ENCODE measurements at regions not wholly inside any gene's neighbourhood (a gene's known extent, or its start where the extent isn't known, plus 50 kb on each side); places are given as distances from the start of the nearest gene placed in this dataset.

GRCh38 chr11:115067900-115068530 is 389.7 kb downstream of the NXPE2 start:
- ChIA-PET POLR2A (no interaction called here), CTCF (no interaction called here)

DNA sequence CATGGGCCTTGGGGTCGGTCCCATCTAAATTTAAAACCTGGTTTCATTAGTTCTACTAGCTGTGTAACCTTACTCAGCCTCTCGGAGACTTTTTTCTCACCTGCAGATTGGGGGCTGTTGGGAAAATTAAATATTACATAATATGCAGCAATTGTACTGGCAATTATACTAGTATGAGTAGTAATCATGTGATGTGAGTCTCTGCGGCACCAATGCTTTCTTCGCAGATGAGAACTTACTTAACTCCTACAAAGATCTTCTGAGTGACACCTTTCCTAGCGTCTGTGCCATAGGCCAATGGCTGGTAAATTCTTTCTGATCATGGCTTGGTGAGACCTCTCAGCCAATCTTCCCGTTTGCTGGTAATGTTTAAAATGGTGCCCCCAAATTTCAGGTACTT is 391.3 kb downstream of the NXPE2 start:
- CTCF ChIA-PET, result no interaction called here
- POLR2A ChIA-PET, result no interaction called here

- CTCF ChIA-PET, result no interaction called here
- POLR2A ChIA-PET, result no interaction called here
Measured at GRCh38 chr11:115075356-115075755, 397.0 kb downstream of the NXPE2 start.

DNA sequence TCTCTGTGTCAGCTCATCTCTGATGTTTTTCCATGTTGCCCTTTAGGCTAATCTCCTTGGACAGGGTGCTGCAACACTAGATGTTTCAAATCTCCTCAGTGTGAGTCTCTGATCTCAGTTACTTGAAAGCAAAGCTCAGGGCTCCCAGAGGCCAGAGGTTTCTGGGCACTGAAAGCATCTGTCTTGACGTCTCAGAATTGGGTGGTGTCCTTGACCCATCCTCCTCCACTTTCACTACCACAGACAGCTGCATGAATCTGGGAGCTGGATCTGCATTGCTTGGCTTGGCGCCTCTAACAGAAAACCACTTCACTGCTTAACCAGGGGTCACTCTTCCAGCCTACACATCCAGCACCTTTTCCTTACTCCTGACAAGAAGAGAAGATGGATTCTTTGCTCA is 399.4 kb downstream of the NXPE2 start:
- CTCF ChIA-PET, result no interaction called here
- POLR2A ChIA-PET, result no interaction called here

- POLR2A ChIA-PET, result no interaction called here
Measured at GRCh38 chr11:115078461-115079438, 400.4 kb downstream of the NXPE2 start.

GRCh38 chr11:115080923-115081680 is 402.8 kb downstream of the NXPE2 start:
- ChIA-PET CTCF (no interaction called here), POLR2A (no interaction called here)

More at GRCh38 chr11:115078461-115079438, 400.4 kb downstream of the NXPE2 start:
- CTCF ChIA-PET, result no interaction called here

- CTCF ChIA-PET, result no interaction called here
- POLR2A ChIA-PET, result no interaction called here
Measured at GRCh38 chr11:115081972-115082371, 403.6 kb downstream of the NXPE2 start.

GRCh38 chr11:115083144-115083806 is 404.9 kb downstream of the NXPE2 start:
- ChIA-PET CTCF (no interaction called here), POLR2A (no interaction called here)

DNA sequence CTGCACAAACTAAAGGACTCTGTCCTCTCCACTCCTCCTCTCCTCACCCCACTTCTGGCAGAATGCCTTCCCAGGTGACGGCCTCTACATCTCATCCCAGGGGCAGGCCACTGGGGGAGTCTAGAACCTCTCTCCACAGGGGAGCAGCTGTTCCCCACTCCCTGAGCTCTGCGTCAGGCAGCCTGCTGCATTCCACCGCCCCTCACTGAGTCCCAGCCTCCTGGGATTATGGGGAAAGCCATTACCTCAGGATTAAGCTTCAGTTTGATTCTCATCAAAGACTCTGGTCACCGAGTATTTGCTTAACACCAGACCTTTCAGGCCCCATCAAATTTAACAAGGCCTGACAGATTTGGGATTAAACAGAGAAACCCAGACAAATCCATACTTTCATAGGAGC is 405.9 kb downstream of the NXPE2 start:
- ChIA-PET POLR2A (no interaction called here), CTCF (no interaction called here)

- POLR2A ChIA-PET, result no interaction called here
- CTCF ChIA-PET, result interaction anchor here (0.6 kb wide), 1 partner anchor 685 kb away, joined by 3 read pairs; no protein-coding TSS in a partner anchor
Measured at GRCh38 chr11:115085461-115086210, 407.3 kb downstream of the NXPE2 start.

GRCh38 chr11:115087791-115088190 is 409.5 kb downstream of the NXPE2 start:
- ChIA-PET POLR2A (no interaction called here), CTCF (no interaction called here)

DNA sequence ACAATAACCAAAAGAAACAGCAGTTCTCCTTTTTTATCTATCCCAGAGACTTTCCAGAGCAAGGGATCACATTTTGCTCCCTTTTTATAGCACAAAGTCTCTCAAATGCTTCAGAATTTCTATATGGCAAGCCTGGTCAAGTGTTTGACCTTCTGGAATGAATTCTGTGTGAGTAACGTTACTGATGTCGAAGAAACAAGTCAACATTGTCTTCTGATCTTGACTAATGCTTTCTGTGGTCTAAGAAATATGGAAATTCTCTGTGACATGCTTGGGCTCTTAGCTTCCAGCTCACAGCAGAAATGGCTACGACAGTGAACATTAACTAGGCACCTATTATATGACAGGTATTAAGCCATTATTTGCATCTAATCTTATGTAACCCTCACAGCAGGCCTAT is 411.7 kb downstream of the CADM1 start:
- CTCF ChIA-PET, result no interaction called here
- POLR2A ChIA-PET, result no interaction called here

DNA sequence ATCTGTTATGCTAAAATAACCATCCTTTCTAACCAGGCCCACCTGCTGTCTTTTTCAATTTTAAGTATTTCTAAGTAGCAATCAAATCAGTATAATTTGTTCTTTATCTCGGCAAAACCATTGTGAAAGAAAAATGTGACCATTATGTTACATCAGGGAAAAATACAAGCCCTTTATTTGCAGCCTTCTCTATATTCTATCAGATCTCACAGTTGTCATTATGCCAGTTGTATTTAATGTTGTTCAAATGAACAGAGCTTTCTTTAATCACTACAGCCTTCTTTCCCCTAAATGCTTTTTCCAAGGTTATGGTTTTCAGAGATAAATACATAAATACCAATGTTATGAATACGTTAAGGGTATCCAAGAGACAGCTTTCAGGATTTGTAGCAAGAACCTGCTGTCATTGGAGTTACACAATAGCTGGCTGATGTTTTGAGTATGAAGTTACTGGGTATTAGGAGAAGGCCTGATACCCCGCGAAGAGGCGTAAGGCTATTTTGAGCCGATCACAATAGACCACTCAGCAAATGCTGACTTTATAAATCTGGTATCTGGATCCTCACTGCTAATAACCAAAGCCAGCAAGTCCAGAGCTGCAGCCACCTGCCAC is 406.3 kb downstream of the CADM1 start:
- ChIA-PET POLR2A (no interaction called here), CTCF (no interaction called here)

- CTCF ChIA-PET, result no interaction called here
- POLR2A ChIA-PET, result no interaction called here
Measured at GRCh38 chr11:115100706-115101105, 403.5 kb downstream of the CADM1 start.

DNA sequence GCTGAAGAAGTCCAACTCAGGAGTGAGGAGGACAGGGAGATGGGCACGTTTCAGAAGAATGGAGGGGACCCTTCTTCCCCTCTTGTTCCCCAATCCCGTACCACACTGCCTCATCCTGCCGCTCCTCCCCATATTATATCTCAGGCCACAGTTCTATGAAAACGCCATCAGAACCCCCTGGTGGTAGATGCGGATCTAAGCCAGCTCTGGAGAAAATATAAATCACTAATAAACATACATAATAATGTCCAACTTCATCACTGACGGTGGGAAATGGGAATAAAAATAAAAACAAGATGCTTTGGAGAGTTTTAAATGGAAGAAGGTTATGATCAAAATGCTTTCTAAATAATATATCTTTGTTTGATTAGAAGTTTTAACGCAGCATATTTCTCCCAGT is 400.3 kb downstream of the CADM1 start:
- CTCF ChIA-PET, result no interaction called here

GRCh38 chr11:115104851-115105453 is 399.3 kb downstream of the CADM1 start:
- POLR2A ChIA-PET, result no interaction called here

More for the DNA sequence above, 400.3 kb downstream of the CADM1 start:
- POLR2A ChIA-PET, result no interaction called here

DNA sequence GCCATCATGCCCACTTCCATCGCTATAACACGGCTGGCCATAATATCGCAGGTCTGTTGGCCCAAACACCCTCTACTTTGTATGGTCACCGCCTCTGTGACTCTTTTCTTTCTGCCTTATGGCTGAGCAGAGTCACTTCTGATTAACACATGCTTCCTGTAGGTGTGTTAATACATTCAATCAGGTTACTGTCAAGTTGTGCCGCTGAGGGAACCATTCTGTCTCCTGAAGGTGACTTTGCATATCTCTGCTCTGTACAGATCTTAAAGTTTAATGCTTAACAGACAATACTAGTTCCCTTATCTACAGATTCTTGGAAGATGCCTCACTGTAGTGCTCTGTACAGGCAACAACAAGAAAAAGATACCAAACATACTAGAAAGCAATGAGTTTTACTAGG is 393.1 kb downstream of the CADM1 start:
- ChIA-PET CTCF (no interaction called here), POLR2A (no interaction called here)

More at GRCh38 chr11:115104851-115105453, 399.3 kb downstream of the CADM1 start:
- CTCF ChIA-PET, result no interaction called here

DNA sequence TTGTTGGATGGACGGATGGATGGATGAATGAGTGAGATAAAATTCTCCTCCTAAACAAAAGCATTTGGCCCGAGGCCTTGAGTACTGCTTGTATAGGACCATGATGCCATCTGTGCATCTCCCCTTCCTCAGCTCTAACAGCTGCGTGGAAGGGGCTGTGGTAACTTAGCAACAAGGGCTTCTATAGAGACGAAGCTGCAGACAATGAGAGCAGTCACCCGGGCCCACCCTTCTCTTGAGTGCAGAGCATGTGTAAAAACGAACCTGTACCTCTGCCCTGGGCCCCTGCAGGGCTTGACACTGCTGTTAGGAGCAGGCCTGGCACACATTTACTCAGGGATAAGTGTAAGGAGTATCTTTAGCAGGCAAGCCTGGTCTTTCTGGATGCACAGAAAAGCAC is 391.5 kb downstream of the CADM1 start:
- ChIA-PET CTCF (no interaction called here), POLR2A (no interaction called here)

- ChIA-PET POLR2A (no interaction called here), CTCF (no interaction called here)
Measured at GRCh38 chr11:115117956-115118493, 386.2 kb downstream of the CADM1 start.

Measured in activated CD8-positive, alpha-beta memory T cell treated with anti-CD3 and anti-CD28 coated beads for 36 hours (primary cell).